Thoracic aorta (tissue), 2 donors: ENCODE measurements at regions not wholly inside any gene's neighbourhood (a gene's known extent, or its start where the extent isn't known, plus 50 kb on each side); places are given as distances from the start of the nearest gene placed in this dataset.

Experiments used
- ATAC-seq: fragments of 150-250 bp; one replicate; pipeline ENCODE4 v1.8.0; 2017; ENCODE audit warnings: low read depth; ENCODE audit not compliant: insufficient number of reproducible peaks, low FRiP score
- DNase-seq: peaks from one replicate; pipeline ENCODE4 v3.0.0-alpha.2; 2020; ENCODE audit warnings: low spot score
- H3K27ac ChIP-seq, 2 donors: fragments of 200-600 bp; sonication (generic); 1 replicate in 1 of 2; 2 replicates in 1 of 2; pipeline ENCODE4 v1.5.1; 2016; ENCODE audit warnings: mild to moderate bottlenecking in 2 of 2, moderate library complexity in 2 of 2
- H3K27me3 ChIP-seq: fragments of 200-600 bp; sonication (generic); replicated peaks from 2 replicates; pipeline ENCODE4 v1.6.0; 2016; ENCODE audit warnings: mild to moderate bottlenecking; ENCODE audit not compliant: insufficient read depth
- H3K36me3 ChIP-seq: fragments of 200-600 bp; sonication (generic); one replicate; pipeline ENCODE4 v1.5.1; 2016
- H3K4me1 ChIP-seq, 2 donors: fragments of 200-600 bp; sonication (generic); 1 replicate in 1 of 2; 2 replicates in 1 of 2; pipeline versions ENCODE4 v1.5.1 to v1.6.0; 2016; ENCODE audit warnings: low read depth in 2 of 2, mild to moderate bottlenecking in 1 of 2; ENCODE audit not compliant: control insufficient read depth in 1 of 2
- H3K4me3 ChIP-seq: fragments of 200-600 bp; sonication (generic); 2 replicates; pipeline ENCODE4 v1.5.1; 2016; ENCODE audit warnings: mild to moderate bottlenecking
- H3K9me3 ChIP-seq: fragments of 200-600 bp; sonication (generic); 2 replicates; pipeline ENCODE4 v1.5.1; 2016
- TF ChIP-seq, protein P1 (sequence below): fragments of 200-600 bp; sonication (generic); IDR thresholded peaks from one replicate; pipeline ENCODE4 v1.5.1; 2019; ENCODE audit warnings: antibody characterized with exemption

DNA sequence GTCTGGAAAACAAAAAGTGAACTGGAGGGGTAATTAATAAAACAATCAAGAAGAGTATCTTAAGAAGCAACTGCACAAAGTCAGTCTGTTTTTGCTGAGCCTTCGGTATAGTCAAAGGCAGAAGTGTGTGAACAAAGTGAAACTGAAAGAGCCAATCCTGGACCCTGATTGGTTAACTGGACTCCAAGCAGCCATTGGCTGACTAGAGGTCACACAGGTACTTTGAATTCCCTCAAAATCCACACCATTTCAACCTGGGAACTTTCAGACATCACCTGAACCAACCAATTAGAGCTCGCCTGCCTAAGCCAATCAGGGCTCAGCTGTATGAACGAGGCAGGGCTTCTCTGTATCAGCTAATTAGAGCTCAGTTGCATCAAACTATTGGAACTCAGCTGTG, 286.7 kb downstream of the TLE4 start:
- no peaks in the 10 kb centered on the region for H3K9me3 ChIP-seq
- H3K4me1 ChIP-seq: no peaks in the 10 kb centered on the region
- H3K27ac ChIP-seq: no peak overlapping the region
- no peak overlapping the region for H3K4me3 ChIP-seq
- no peaks in the 10 kb centered on the region for H3K36me3 ChIP-seq
- TF ChIP-seq, protein P1, sequence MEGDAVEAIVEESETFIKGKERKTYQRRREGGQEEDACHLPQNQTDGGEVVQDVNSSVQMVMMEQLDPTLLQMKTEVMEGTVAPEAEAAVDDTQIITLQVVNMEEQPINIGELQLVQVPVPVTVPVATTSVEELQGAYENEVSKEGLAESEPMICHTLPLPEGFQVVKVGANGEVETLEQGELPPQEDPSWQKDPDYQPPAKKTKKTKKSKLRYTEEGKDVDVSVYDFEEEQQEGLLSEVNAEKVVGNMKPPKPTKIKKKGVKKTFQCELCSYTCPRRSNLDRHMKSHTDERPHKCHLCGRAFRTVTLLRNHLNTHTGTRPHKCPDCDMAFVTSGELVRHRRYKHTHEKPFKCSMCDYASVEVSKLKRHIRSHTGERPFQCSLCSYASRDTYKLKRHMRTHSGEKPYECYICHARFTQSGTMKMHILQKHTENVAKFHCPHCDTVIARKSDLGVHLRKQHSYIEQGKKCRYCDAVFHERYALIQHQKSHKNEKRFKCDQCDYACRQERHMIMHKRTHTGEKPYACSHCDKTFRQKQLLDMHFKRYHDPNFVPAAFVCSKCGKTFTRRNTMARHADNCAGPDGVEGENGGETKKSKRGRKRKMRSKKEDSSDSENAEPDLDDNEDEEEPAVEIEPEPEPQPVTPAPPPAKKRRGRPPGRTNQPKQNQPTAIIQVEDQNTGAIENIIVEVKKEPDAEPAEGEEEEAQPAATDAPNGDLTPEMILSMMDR: no peak
- no peaks in the 10 kb centered on the region for H3K27me3 ChIP-seq
- DNase-seq: no peak
- no peak for ATAC-seq

DNA sequence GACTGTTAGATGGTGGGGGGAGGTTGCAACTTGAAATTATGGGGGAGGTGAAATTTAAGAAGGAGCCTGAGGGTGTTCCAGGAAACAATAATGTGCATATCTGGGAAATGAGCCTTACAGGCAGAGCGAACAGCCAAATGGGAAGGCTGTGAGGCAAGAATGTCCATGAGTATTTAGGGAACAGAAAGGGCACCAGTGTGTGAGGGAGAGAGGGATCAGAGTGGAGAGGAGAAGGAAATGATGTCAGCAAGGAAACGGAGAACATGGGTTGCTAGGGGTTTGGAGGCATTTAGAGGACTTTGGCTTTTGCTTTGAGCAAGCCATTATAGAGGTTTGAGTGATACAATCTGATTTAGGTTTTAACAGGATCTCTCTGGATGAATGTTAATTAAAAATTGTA, 285.4 kb downstream of the TLE4 start:
- TF ChIP-seq, protein P1: no peak
- Histone ChIP-seq H3K4me1 (no peaks in the 10 kb centered on the region), H3K27ac (no peak overlapping the region), H3K27me3 (no peaks in the 10 kb centered on the region), H3K36me3 (no peaks in the 10 kb centered on the region), H3K9me3 (no peaks in the 10 kb centered on the region), H3K4me3 (no peak overlapping the region)
- DNase-seq (no peak), ATAC-seq (no peak)

DNA sequence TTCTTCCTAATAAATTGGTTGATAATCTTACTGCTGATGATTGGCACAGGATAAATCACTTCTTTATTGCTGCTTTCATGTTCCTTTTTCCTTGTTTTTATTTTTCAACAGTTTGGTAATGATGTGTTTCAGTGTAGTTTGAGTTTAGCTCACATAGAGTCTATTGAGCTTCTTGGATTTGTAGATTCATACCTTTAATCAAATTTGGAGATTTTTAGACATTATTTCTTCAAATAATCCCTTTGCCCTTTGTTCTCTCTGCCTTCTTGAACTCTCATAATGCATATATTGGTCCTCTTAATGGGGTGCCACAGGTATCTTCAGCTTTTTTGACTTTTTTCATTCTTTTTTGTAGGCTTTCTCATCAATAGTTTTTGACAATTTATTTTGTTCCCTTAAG, 275.3 kb downstream of the TLE4 start:
- H3K36me3 ChIP-seq: no peaks in the 10 kb centered on the region
- no peaks in the 10 kb centered on the region for H3K4me1 ChIP-seq
- no peak overlapping the region for H3K4me3 ChIP-seq
- ATAC-seq (no peak), DNase-seq (no peak)
- TF ChIP-seq, protein P1: no peak
- H3K9me3 ChIP-seq: peaks cover 19% of the 10 kb centered on the region
- no peaks in the 10 kb centered on the region for H3K27me3 ChIP-seq
- H3K27ac ChIP-seq: no peak overlapping the region

DNA sequence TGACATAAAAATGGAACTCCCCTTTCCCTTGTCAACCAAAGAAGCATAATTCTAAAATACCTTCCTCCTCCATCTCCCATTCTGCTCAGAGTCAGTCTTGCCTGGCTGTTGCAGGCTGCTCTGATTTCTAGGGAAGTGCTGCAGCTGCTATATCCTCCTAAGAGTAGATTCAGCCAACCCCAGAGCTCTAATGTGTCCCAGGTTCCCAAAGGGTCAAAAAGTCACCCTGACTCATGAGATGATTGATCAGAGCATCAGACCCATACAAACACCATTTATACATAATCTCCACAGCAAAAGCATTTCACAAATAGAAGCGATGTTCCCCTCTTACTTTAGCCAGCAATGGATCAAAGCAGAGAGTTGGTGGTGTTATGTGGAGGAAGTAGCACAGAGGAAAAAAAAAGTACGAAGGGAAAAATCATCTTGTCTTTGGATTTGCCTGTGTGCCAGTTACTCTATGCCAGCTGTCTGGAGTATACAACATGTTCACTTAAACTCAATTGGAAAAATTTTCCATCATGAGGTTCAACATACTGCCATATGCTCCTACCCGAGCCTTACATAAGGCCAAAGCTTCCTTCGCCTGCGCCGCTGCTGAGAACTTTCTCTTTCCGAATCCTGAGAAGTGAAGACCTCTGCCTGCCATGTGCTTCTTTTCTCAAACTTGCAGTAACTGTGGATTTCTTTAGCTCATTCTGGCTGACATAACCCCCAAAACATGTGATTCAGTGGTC, 258.0 kb downstream of the TLE4 start:
- Histone ChIP-seq H3K27me3 (no peaks in the 10 kb centered on the region), H3K4me3 (no peak overlapping the region), H3K27ac (no peak overlapping the region), H3K4me1 (no peaks in the 10 kb centered on the region), H3K9me3 (no peaks in the 10 kb centered on the region), H3K36me3 (no peaks in the 10 kb centered on the region)
- ATAC-seq (no peak), DNase-seq (no peak)
- TF ChIP-seq, protein P1: no peak

DNA sequence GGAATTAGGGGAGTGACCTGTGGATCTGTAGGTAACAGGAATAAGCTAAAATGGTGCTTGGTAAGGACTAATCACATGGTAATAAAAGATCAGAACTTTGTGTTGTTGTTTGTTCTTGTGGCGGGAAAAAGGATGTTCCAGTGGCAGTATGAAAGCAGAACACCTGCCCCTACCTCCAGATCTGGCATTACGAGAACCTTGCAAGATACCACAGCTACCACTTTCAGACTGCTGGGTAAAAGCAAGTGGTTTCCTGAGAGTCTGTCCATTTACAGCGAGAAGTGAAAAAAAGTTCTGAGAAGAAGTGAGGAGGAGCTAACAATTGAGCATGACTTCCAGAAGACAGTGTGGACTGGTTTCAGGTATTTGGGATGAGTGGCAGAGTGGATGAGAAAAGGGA, 252.5 kb downstream of the TLE4 start:
- H3K4me3 ChIP-seq: no peak overlapping the region
- TF ChIP-seq, protein P1: no peak
- no peak for ATAC-seq
- H3K27ac ChIP-seq: no peak overlapping the region
- no peaks in the 10 kb centered on the region for H3K36me3 ChIP-seq
- H3K9me3 ChIP-seq: no peaks in the 10 kb centered on the region
- no peak for DNase-seq
- H3K4me1 ChIP-seq: no peaks in the 10 kb centered on the region
- no peaks in the 10 kb centered on the region for H3K27me3 ChIP-seq
